SH-SY5Y (cell line): ENCODE measurements at regions not wholly inside any gene's neighbourhood (a gene's known extent, or its start where the extent isn't known, plus 50 kb on each side); places are given as distances from the start of the nearest gene placed in this dataset.

Source experiments
- GATA2 ChIP-seq: IDR thresholded peaks from 2 replicates; pipeline ENCODE4 v1.6.1; 2011; ENCODE audit warnings: mild to moderate bottlenecking, low read depth, low read length
- GATA3 ChIP-seq: IDR thresholded peaks from 2 replicates; pipeline ENCODE4 v1.6.1; 2011; ENCODE audit warnings: low read depth, mild to moderate bottlenecking, low read length, moderate library complexity

- TF ChIP-seq GATA2, result no peak
- TF ChIP-seq GATA3, result no peak
Observed at GRCh38 chr1:213511173-213511572, 460.1 kb downstream of the RPS6KC1 start.

GRCh38 chr1:213512316-213512715, 461.3 kb downstream of the RPS6KC1 start:
- no peak for TF ChIP-seq GATA2
- no peak for TF ChIP-seq GATA3

GRCh38 chr1:213513006-213513405, 462.0 kb downstream of the RPS6KC1 start:
- TF ChIP-seq GATA3 (no peak), GATA2 (no peak)

GRCh38 chr1:213519098-213519497, 468.1 kb downstream of the RPS6KC1 start:
- no peak for TF ChIP-seq GATA3
- no peak for TF ChIP-seq GATA2

- no peak for TF ChIP-seq GATA2
- no peak for TF ChIP-seq GATA3
Observed at GRCh38 chr1:213521206-213521605, 466.6 kb upstream of the PROX1 start.

- TF ChIP-seq GATA3, result no peak
- no peak for TF ChIP-seq GATA2
Observed at GRCh38 chr1:213523781-213524398, 463.9 kb upstream of the PROX1 start.

DNA sequence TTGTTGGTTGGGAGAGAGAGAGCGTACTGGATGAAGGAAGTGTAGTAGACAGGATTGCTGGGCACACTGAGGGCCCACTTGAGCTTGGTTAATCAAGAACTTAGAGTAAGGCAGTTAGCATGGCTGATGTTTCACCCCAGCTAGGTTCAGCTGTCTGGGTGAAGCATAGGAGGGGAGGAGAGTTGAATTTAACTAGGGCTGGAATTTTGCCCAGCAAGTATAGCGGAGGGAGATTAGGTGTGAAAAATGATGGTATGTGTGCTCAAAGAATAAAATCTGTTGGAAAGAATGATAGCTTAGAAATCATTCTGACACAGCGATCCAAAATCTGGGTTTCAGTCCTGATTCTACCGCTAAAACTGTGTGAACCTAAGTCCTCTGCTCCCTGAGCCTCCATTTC, 461.5 kb upstream of the PROX1 start:
- no peak for TF ChIP-seq GATA2
- TF ChIP-seq GATA3, result no peak

- TF ChIP-seq GATA2, result no peak
- no peak for TF ChIP-seq GATA3
Observed at GRCh38 chr1:213530611-213531320, 457.0 kb upstream of the PROX1 start.

DNA sequence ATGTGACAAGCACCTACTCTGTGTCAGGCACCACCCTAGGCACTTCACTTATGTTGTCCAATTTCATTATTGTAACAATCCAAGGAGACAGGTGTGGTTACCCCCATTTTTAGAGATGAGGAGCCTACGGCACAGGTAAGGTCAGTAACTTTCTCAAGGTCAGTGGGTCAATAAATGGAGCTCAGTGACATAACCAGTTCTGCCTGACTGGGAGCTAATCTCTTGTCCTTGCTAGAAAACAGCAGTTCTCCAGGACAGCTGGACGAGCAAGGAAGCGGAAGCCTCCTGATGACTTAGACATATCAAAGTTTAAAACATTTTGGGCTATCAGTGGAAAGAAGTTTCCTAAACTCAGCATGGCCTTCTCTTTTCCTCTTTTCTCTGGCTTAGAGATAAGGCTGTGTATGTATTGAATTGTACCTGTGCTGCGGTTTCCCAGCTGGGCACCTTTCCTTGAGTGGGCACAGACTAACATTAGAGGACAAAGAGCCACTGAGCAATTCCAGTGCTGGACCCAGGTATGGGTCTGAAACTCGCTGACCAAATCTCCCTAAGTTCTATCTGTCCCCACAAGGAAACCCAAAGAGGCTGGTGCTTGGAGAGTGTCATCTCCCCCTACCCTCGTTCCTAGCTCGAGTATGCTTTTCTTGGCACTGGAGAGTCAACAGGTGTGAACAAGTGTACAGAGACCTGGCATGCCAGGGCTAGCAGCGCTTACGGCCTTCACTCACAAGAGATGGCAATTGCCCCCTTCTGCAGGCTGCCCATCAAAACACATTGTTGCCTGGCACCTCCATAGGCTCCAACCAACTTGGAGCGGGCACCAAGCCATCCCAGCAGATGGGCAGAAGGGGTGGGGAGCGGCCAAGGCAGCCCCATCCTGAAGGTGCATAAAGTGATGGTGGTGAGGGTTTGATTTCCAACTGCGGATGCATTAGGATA, 456.1 kb upstream of the PROX1 start:
- TF ChIP-seq GATA2 (no peak), GATA3 (no peak)

DNA sequence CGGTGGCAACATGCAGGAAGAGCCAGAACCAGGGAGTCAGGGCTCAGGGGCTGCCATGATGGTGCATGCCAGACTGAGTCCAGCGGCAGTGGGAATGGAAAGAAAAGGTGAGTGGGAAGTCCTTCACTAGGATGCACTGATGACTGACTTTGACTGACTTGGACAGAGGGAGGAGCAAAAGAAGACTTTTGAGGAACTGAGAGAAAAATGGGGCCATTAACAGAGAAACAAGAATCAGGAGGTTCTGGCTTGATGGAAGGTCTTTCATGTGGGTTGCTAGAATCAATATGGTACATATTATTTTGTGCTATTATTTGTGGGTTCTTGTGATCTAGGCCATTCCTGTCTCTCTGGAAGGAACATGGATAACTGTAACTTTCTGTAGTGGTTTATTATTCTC, 454.6 kb upstream of the PROX1 start:
- no peak for TF ChIP-seq GATA3
- no peak for TF ChIP-seq GATA2

- no peak for TF ChIP-seq GATA2
- TF ChIP-seq GATA3, result no peak
Observed at GRCh38 chr1:213535679-213536078, 452.1 kb upstream of the PROX1 start.

DNA sequence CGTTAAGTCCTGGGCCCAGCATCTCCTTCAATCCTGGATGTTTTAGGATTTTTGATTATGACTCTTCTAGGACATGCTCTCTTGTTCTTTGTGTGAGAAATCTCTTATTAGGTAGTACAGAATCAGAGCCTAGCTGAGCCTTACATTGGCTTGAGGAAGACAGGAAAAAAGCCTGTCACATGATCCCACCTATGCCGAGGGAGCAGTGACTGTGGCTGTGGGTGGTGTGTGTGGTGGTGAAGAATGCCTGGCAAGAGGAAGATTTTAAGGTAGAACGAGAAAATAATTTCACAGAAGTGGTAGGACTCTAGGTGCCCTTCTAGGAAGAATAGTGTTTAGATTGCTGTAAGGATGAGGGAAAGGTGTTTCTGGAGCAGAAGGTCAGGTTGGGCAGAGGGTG, 449.5 kb upstream of the PROX1 start:
- TF ChIP-seq GATA3 (no peak), GATA2 (no peak)

GRCh38 chr1:213539464-213539863, 448.3 kb upstream of the PROX1 start:
- TF ChIP-seq GATA2, result no peak
- TF ChIP-seq GATA3, result no peak

DNA sequence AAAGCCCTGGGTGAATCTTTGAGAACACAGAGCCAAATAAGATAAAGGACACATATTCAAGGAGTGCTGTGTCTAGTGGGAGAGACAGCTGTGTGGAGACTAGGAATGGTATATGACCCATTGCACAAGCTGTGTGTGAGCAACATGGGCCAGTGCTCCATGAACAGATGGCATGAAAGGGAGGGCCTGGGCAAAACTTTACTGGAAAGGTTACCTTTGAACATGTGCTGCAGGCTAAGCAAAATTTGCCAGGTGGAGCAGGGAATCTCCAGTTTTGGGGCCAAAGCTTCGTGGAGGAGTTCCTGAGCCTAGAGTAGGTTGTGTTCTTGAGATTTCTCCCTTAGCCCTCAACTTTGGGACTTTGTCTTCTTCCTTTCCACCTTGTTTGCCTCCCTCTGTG, 446.1 kb upstream of the PROX1 start:
- TF ChIP-seq GATA2 (no peak), GATA3 (no peak)
